ENCODE measurements at regions not wholly inside any gene's neighbourhood (a gene's known extent, or its start where the extent isn't known, plus 50 kb on each side); places are given as distances from the start of the nearest gene placed in this dataset.

GRCh38 chr12:111046896-111047295, 126.5 kb upstream of the MYL2 start:
- no peaks in the 10 kb centered on the region for H3K36me3 Mint-ChIP-seq
- H3K27ac Mint-ChIP-seq, result no peak overlapping the region
- no peak for DNase-seq (ENCODE audit: low spot score)
- H3K27me3 Mint-ChIP-seq (ENCODE audit: low read depth), result no peaks in the 10 kb centered on the region
- ChIA-PET CTCF (no interaction called here), POLR2A (interaction anchor here (0.5 to 1.2 kb wide), 2 partner anchors 9 to 59 kb away, joined by 4 to 5 read pairs; no protein-coding TSS in a partner anchor)
- peak; percentile 48; the same call in 1 of the 2 replicates for ATAC-seq
- no peak overlapping the region for H3K4me3 Mint-ChIP-seq
- no peaks in the 10 kb centered on the region for H3K9me3 Mint-ChIP-seq
- peaks cover under 1% of the 10 kb centered on the region; the same call in 1 of the 2 replicates for H3K4me1 Mint-ChIP-seq
- no peak for TF ChIP-seq SP1 (CRISPR knock-in tag; conservative IDR thresholded peaks at IDR 0.05)
- no peak for TF ChIP-seq MAX (CRISPR knock-in tag; IDR thresholded peaks at IDR 0.05)
- no peak for TF ChIP-seq GRHL2 (CRISPR knock-in tag; IDR thresholded peaks at IDR 0.05; ENCODE audit: insufficient replicate concordance, severe bottlenecking)
- no peak for TF ChIP-seq FOXK1 (CRISPR knock-in tag; IDR thresholded peaks at IDR 0.05)
- TF ChIP-seq SMAD3 (CRISPR knock-in tag; IDR thresholded peaks at IDR 0.05; ENCODE audit: borderline replicate concordance), result no peak
- TF ChIP-seq STAT6 (CRISPR knock-in tag; conservative IDR thresholded peaks at IDR 0.05; ENCODE audit: low read depth), result no peak
- TF ChIP-seq KAT7 (CRISPR knock-in tag; IDR thresholded peaks at IDR 0.05; ENCODE audit: borderline replicate concordance), result no peak
- TF ChIP-seq ARID4B (CRISPR knock-in tag; IDR thresholded peaks at IDR 0.05; ENCODE audit: borderline replicate concordance), result no peak
- no peak for TF ChIP-seq SMAD4 (CRISPR knock-in tag; IDR thresholded peaks at IDR 0.05)
- no peak for TF ChIP-seq HMGXB4 (CRISPR knock-in tag; IDR thresholded peaks at IDR 0.05)
- TF ChIP-seq ZNF512 (CRISPR knock-in tag; IDR thresholded peaks at IDR 0.05; ENCODE audit: borderline replicate concordance), result no peak
- no peak for TF ChIP-seq ZNF425 (CRISPR knock-in tag; conservative IDR thresholded peaks at IDR 0.05)
- TF ChIP-seq NFATC4 (CRISPR knock-in tag; IDR thresholded peaks at IDR 0.05), result no peak
- TF ChIP-seq CREB1 (CRISPR knock-in tag; IDR thresholded peaks at IDR 0.05), result no peak
- no peak for TF ChIP-seq TP53 (CRISPR knock-in tag; IDR thresholded peaks at IDR 0.05)
- no peak for TF ChIP-seq NR2C2 (CRISPR knock-in tag; IDR thresholded peaks at IDR 0.05)
- no peak for TF ChIP-seq OVOL2 (CRISPR knock-in tag; IDR thresholded peaks at IDR 0.05; ENCODE audit: borderline replicate concordance)
- no peak for TF ChIP-seq RELA (CRISPR knock-in tag; IDR thresholded peaks at IDR 0.05; ENCODE audit: borderline replicate concordance)
